ENCODE measurements at regions not wholly inside any gene's neighbourhood (a gene's known extent, or its start where the extent isn't known, plus 50 kb on each side); places are given as distances from the start of the nearest gene placed in this dataset.

DNA sequence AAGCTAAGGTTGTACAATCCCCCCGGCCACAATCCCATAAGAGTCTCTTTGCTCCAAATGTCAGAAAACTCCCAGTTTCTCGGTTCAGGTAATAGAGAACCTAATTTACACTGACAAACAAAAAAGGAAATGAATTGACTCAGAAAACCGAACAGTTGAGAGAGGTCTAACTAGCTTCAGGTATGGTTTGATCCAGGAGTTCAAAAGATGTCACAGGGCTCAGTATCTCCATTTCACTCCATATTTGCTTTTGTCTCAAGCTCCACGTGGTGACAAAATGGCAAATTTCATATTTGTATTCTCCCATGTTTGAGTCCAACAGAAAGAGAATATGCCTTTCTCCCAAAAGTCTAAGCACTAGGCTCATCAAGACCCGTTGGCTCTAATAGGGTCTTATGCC, 117.4 kb downstream of the AXIN2 start:
- TF ChIP-seq CTCF (IDR thresholded peaks at IDR 0.05) (no peak), EZH2 (IDR thresholded peaks at IDR 0.05; ENCODE audit: borderline replicate concordance, insufficient read depth, low read depth, low read length, poor library complexity, severe bottlenecking) (no peak)
